HG02943 (cell line): ENCODE measurements at regions not wholly inside any gene's neighbourhood (a gene's known extent, or its start where the extent isn't known, plus 50 kb on each side); places are given as distances from the start of the nearest gene placed in this dataset.
"Not testable (repeated sequence)": the region's sequence is repeated elsewhere in the genome, so short reads cannot be mapped to it uniquely, and the experiment has no call there.

Experiments
- ATAC-seq: cut with Tn5 transposase; IDR thresholded peaks from one replicate; pipeline ENCODE4 v1.9.1; 2021; ENCODE audit warnings: mild to moderate bottlenecking, low read depth, moderate library complexity; ENCODE audit not compliant: unreplicated experiment

DNA sequence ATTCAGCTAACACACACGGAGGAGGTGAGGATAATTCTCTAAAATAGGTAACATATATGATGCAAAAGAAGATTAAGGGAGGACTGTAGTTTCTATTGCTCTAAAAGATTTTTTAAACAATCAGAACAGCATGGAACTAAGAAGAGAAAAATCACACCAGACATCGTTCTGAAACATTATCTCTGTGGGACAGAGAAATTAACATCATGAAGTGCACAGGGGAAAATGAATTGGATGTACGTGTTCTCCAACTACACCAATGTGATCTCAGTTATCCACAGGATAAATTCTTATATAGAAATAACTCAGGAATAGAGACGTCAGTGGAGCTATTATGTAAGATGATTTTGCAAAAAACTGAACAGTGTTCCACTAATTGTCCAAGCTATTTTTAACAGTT is 614.1 kb upstream of the HS3ST1 start:
- no peak for ATAC-seq

DNA sequence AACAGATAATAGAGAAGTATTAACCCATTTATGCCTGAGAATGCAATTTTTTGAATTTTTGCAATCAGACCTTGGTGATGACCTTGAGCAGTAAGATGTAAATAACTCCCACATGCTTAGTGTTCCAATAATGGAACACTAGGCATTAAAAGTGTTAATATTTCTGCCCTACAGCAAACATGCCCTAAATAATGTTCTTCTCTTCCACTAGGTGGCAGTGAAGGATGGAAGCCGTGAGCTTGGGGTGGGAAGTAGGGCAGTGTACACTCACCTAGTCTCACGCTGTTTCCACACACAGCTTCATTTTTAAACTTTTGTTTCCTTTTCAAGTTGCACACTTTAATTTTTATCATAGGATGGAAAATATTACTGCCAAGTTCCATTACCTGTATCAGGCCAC is 613.1 kb upstream of the HS3ST1 start:
- ATAC-seq = no peak

DNA sequence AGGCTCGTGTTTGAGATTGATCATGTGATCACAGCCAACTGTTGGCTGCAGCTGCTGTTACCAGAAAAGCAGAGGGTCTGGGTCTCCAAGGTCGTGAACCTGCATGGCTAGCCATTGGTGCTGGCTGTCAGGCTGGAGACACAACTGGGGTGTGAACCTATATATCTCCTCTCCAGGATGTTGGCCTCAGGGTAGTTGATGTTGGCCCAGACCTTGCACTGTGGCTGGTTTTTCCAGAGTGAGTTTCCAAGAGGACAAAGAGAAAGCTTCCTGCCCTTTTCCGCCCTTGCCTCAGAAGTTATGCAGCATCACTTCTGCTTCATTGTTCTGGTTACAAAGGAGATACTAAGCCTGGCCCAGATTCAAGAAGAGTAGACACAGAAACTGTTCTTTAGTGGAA is 607.8 kb upstream of the HS3ST1 start:
- no peak for ATAC-seq

DNA sequence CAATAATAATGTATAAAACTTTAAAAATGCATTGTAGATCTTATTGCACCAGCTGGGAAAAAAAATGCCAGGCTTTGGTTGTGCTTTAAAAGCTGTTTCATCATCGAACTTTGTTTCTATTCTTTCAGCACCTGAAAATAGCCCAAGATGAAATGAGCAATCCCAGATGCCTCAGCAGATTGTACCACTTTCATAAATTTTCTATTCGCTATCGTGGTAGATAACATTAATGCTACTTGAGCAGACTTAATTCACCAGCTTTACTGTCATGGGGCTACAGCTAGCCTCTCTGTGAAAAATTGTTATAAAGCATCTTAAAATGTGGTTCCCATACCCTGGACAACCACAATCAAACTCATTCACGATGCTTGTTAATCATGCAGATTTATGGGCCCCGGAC is 599.6 kb upstream of the HS3ST1 start:
- no peak for ATAC-seq

DNA sequence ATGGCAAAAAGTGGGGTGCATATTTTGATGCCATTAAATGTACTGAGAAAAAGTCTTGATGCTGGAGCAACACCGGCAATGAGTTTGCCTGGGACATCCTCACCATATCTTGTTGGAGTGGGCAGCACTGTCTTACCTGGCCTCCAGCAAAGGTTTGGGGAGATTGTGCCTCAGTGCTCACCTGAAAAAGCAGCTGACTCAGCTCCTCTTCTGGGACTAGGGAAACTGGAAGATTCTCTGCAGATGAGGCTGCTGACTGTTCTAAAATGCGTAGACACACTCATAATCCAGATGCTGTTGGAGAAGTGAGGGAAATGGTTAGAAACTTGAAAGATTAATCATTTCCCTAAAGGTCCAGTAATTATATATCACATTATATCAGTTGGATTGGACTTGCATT is 593.7 kb upstream of the HS3ST1 start:
- ATAC-seq = no peak

DNA sequence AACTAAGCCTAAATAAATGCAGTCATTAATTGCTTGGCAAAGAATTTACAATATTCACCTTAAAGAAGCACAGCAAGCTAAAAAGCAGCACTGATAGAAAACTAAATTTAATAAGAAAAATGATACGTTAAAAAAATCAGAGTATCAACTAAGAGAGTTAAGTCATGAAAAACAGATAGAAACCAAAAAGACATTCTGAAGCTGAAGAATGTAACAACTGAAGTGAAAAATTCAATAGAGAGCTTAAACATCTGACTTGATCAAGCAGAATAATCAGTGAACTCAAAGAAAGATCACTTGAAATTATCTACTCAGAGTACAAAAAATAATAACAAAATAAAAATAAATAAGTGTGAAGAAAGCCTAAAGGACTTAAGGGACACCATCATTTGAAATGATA is 588.0 kb upstream of the HS3ST1 start:
- ATAC-seq = no peak

DNA sequence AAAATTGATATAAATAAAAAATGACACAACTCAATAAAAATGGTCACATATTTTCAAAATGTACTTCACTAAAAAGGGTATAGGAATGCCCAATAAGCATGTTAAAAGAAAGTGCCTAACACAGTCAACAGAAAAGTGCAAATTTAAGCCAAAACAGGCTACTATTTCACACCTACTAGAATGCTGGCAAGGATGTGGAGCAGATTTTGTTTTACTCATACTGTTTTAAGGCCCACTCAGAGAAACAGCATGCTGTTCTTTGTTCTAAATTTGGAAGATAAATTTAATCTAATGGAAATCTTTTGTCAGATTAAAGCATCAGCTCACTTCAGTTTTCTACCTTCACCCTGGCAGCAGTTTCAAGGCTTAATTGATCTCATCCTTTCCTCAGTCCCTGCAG is 576.8 kb upstream of the HS3ST1 start:
- no peak for ATAC-seq

DNA sequence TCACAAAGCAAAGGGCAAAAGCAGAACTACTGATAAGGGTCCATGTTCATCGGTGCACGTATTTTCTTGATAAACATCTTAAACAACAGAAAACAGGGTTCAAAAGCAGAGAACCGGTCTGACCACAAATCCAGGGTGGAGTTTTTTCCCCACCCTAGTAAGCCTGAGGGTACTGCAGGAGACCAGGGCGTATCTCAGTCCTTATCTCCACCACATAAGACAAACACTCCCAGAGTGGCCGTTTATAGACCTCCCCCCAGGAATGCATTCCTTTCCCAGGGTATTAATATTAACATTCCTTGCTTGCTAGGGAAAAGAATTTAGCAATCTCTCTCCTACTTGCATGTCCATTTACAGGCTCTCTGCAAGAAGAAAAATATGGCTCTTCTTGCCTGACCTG is 567.9 kb upstream of the HS3ST1 start:
- not testable (repeated sequence) for ATAC-seq

DNA sequence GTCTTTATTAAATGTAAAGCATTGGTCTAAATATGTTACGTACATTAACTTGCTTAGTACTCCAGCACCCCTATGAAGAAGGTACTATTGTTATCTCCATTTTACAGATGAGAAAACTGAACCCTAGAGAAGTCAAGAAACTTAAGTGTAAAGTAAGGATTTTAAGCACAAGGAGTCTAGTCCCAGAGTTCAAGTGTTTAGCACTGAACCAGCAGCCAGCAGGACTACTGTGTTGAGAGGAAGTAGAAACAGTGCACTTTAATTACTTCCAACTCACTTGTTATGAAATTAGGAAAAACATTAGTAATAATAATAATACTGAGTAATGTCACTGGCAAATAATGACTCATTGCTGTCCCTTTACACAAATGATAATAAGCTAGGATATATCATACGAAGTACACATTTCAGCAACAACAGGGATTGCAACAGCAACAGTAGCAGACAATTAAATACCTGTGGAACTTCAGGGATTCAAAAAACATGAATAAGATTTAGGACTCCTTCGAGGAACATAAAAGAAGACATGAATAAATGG is 548.1 kb upstream of the HS3ST1 start:
- ATAC-seq = no peak

DNA sequence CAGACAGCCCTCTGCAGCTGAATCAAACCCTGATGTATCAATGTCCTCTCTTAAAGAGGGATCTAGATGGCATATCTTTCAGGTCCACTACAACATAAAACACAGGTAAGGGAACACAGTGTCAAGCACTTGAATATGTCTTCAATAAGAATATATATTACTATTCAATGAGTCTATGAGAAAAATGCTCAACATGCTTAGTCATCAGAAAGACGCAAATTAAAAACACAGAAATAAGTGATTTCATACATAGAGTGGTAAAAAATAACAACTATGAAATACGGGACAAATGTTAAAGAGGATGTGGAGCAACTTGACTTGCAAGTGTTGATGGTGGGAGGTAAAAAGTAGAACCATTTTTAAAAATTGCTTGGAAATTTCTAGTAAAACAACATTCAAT is 544.6 kb upstream of the HS3ST1 start:
- no peak for ATAC-seq

DNA sequence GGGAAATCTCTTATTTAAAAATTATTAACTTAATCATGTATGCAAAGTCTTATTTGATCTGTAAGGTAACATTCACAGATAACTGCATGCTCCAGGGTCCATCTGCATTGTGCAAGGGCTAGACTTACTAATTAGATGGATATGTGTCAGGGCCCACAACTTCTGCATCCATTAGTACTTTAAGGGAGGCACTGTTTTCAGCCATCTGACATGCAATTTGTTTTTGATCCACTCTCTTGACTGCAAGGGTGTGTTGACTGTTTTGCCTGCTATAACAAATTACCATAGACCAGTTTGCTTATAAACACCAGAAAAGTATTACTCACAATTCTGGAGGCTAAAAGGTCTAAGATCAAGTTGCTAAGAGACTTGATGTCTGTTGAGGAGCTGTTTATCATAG is 542.1 kb upstream of the HS3ST1 start:
- ATAC-seq = no peak

DNA sequence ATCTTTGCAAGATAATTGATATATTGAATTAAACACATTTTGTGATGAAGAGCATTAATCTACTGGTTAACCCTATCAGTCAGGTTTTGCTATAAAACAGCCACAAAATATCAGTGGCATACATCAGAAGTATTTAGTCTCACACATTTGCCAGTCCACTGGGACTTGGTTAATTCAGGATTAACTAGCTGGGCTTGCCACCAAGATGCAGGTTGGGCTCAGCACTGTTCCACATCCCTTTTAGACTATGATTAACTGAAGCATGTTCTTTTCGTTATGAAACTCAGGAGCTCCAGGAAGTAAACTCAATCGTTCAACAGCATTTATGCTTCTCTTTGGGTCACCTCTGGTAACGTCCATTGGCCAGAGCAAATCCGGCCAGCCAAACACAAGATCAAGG is 538.1 kb upstream of the HS3ST1 start:
- no peak for ATAC-seq

DNA sequence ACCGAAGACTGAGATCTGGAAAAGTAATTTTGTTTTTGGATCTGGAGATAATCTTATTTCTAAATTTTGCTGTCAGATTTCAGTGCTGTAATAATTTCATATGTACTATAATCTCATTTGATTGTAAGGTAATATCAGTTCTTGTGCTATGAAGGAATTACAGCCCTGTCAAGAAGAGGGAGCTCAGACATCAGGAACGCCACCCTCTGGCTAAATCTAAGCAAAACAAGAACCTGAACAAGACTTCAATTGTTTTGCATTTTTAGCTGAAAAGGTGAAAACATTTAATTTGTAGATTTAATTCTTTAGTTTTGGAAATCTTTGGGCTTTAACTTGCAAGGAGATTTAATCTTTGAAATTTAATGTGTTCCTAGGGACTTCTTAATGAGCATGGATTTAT is 525.4 kb upstream of the HS3ST1 start:
- no peak for ATAC-seq

DNA sequence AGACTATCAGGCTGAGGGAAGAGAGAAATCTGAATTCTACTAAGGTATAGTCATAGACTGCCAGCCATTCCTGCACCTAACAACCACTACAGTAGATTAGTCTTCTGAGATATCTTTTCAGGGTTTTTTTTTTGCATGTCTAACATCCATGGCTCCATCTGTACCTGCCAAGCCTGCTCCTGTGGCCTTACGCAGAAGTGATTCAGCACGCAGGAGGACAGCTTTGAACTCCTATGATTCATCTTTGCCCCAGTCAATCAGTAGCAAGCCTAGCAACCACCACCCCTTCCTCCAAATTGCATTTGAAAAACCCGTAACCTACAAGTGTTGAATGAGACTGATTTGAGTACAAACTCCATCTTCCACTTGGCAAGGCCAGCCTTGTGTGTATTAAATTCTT is 520.7 kb upstream of the HS3ST1 start:
- no peak for ATAC-seq

DNA sequence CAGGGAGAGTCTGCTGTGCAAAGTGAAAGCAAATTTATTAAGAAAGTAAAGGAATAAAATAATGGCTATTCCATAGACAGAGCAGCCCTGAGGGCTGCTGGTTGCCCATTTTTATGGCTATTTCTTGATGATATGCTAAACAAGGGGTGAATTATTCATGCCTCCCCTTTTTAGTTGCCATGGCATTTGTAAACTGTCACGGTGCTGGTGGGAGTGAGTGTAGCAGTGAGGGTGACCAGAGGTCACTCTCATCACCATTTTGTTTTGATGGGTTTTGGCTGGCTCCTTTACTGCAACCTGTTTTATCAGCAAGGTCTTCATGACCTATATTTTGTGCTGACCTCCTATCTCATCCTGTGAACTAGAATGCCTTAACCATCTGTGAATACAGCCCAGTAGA is 518.9 kb upstream of the HS3ST1 start:
- not testable (repeated sequence) for ATAC-seq

DNA sequence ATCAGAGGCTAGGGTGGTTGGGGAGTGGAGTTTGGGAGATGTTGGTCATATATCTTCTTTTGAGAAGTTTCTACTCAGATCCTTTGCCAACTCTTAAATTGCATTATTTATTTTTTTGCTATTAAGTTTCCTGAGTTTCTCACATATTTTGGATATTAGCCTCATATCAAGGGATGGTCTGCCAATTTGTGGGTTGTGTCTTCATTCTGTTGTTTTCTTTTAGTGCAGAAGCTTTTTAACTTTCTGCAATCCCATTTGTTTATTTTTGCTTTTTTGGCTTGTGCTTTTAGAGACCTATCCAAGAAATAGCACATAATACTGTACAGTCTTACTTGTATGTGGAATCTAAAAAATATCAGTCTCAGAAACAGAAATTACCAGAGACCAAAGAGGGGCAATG is 509.2 kb upstream of the HS3ST1 start:
- no peak for ATAC-seq

DNA sequence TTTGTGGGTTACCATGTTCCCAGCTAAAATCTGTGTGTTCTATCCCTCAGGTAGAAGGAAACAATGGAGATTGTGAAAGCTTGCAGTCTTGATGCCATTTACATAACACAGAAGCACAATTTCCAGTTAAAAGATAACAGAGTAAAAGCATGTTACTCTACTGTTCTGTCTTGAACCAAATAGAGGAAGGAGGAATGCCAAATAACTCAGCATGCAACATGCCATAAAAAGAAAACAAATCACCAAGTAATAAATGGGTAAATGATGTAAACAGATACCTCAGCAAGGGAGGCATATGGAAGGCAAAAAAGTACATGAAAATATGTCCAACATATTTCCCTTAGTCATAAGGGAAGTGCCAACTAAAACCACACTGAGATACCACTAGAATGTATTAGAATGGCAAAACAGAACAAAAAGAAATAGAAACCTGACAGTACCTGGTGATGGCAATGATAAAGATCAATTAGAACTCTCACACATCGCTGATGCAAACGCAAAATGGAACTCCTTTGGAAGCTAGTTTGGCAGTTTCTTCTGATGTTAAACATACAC is 502.6 kb upstream of the HS3ST1 start:
- no peak for ATAC-seq

DNA sequence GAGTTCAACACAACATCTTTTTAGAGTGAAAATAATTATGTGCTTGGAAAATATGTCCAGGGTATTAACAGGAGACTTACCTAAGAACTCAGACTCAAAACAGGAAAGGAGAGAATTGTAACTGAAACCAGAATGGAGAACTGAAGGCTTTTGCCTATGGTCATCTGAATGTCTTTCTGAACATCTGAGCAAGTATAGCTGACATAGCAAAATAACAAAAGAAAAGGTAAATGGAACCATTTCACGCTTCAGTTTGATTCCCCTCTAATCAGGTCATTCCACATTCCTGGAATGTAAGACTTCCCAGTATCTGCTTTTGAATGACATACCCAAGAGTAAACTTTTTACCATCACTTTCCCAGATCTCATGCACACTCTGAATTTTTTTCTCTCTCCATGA is 500.4 kb upstream of the HS3ST1 start:
- ATAC-seq = no peak

DNA sequence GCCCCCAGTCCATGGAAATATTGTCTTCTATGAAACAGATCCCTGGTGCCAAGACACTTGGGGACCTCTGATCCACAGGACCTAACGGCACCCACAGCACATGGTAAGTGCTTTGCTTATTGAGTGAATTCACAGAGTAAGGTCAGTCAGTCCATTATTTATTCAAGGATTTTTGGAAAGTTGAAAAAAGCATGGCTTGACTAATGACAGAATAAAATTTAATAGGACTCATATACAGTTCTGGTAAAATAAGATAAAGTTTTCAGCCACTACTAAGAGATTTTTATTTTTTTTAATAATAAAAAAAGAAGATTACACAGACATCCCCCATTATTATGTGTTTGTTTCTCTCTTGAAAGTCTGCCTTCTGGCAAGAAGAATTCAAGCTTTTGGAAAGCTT is 490.6 kb upstream of the HS3ST1 start:
- ATAC-seq = no peak

DNA sequence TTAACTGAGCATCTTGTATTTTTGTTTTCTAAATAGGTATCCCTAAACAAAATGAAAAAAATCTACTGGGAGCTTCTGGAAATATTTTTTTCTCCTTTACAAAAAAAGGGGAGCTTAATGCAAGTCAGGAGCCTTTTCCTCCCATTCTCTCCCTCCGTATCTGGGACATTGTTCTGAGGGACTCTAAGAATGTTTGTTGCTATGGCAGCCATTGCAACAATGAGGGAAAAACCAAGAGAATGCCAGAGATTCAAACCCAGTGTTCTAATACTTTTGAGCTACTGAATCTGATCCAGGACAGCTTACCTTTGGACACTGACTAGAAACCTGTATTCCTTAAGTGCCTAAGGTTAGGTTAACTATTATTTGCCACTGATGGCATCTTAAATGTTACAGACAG is 485.7 kb upstream of the HS3ST1 start:
- ATAC-seq = no peak

DNA sequence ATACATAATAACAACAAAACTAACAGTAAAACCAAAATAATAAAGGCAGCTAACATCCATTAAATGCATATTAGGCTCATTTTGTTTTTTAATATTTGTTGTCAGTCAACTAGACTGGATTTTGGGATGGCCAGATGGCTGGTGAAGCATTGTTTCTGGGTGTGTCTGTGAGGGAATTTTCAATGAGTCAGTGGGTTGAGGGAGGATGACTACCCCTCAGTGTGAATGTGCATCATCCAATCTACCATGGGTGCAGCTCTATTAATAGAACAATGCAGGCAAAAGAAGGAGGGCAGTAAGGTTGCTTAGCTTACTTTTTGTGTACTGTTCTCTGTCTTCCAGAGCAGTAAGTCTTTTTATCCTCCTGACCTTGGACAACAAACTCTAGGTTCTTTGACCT is 484.2 kb upstream of the HS3ST1 start:
- ATAC-seq = no peak

DNA sequence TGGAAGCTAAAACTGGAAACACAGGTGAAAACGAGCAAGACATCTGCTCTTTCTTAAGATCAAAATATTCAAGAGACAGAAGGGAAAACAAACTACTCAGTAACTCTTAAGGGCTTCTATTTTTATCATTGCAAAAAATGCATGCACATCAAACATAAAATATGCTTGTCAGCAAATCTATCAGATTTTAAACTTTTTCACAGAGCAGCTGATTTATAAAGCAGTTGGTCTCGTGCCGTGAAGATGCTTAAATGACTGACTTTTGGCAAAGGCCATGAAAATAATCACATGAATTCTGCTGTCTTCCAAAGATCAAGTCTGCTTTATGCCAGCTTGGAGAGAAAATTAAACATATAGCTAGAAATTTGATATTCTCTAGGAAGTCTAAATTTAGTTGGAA is 482.1 kb upstream of the HS3ST1 start:
- ATAC-seq = no peak

DNA sequence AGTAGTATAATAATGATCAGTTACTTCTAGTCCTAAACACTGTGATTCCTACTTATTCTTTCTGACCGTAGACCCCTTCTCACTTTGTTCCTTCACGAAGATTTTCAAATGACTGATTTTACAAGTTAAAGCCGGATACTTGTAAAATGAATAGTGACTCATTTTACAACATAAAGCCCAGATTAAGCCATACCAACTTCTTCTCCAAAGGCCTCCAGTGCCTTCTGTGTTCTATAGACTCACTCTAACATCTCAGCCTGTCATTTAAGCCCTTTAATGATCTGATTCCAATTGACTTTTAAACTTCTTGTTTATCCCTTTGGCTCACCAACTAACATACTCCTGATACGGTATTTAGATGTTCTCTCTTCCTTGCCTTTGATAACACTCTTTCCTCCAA is 480.0 kb upstream of the HS3ST1 start:
- ATAC-seq = no peak
